Bronchial epithelial cell (primary cell): ENCODE measurements at regions not wholly inside any gene's neighbourhood (a gene's known extent, or its start where the extent isn't known, plus 50 kb on each side); places are given as distances from the start of the nearest gene placed in this dataset.

Source experiments
- DNase-seq: peaks from one replicate; pipeline ENCODE4 v3.0.0-alpha.2; 2010; ENCODE audit warnings: low read depth
- FAIRE-seq: peaks from 2 replicates; lab custom pipeline; 2011; peaks lifted over from hg19 to GRCh38; lab: Jason Lieb, UNC
- H3K27me3 ChIP-seq: 2 replicates; pipeline ENCODE4 v1.5.1; 2011; ENCODE audit warnings: low read length; ENCODE audit not compliant: control insufficient read depth, insufficient read depth
- H3K36me3 ChIP-seq: 2 replicates; pipeline ENCODE4 v1.5.1; 2011; ENCODE audit warnings: low read length; ENCODE audit not compliant: control insufficient read depth, insufficient read depth
- H3K4me3 ChIP-seq: 2 replicates; pipeline ENCODE4 v1.5.1; 2011; ENCODE audit warnings: mild to moderate bottlenecking, low read depth, low read length, control low read depth
- CTCF ChIP-seq: IDR thresholded peaks from 2 replicates; pipeline ENCODE4 v1.5.1; 2011; ENCODE audit warnings: mild to moderate bottlenecking, moderate library complexity, low read length, control low read depth, inconsistent platforms; ENCODE audit not compliant: insufficient read depth, severe bottlenecking

- H3K4me3 ChIP-seq, result no peak overlapping the region
- no peak for TF ChIP-seq CTCF
- FAIRE-seq, result no peak
Measured at GRCh38 chr15:39124553-39125171, 456.2 kb upstream of the THBS1 start.

GRCh38 chr15:39125226-39125625 lies 455.7 kb upstream of the THBS1 start:
- FAIRE-seq (no peak), DNase-seq (peak; percentile 65)
- H3K36me3 ChIP-seq, result no peaks in the 10 kb centered on the region
- H3K4me3 ChIP-seq, result no peak overlapping the region
- no peak for TF ChIP-seq CTCF
- H3K27me3 ChIP-seq, result no peaks in the 10 kb centered on the region

More at GRCh38 chr15:39124553-39125171, 456.2 kb upstream of the THBS1 start:
- Histone ChIP-seq H3K27me3 (no peaks in the 10 kb centered on the region), H3K36me3 (no peaks in the 10 kb centered on the region)
- DNase-seq, result no peak

DNA sequence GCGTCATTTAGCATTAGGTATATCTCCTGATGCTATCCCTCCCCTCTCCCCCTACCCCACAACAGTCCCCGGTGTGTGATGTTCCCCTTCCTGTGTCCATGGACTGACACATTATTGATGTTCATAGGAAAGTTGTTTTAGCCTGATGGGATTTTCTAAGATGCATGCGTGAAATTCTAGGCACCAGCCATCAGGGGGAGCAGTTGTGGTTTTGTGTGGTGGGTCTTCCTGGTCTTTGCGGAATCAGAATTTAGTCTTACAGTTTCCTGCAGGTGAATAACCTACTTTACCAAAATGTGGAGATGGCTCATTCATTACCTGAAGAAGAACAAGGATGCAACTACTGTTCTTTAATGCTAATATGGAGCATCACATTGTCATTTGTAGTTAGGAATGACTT lies 455.0 kb upstream of the THBS1 start:
- peak; percentile 64 for TF ChIP-seq CTCF
- DNase-seq (peak; percentile 44), FAIRE-seq (no peak)
- H3K4me3 ChIP-seq, result no peak overlapping the region
- no peaks in the 10 kb centered on the region for H3K27me3 ChIP-seq
- H3K36me3 ChIP-seq, result no peaks in the 10 kb centered on the region

- no peak for DNase-seq
- Histone ChIP-seq H3K36me3 (no peaks in the 10 kb centered on the region), H3K4me3 (no peak overlapping the region), H3K27me3 (no peaks in the 10 kb centered on the region)
- no peak for TF ChIP-seq CTCF
- no peak for FAIRE-seq
Measured at GRCh38 chr15:39127151-39127790, 453.6 kb upstream of the THBS1 start.

GRCh38 chr15:39127925-39128617 lies 452.8 kb upstream of the THBS1 start:
- no peak for FAIRE-seq
- no peaks in the 10 kb centered on the region for H3K36me3 ChIP-seq
- peak; percentile 90 for DNase-seq
- no peak for TF ChIP-seq CTCF
- no peaks in the 10 kb centered on the region for H3K27me3 ChIP-seq
- H3K4me3 ChIP-seq, result no peak overlapping the region
